Effector memory CD4-positive, alpha-beta T cell (primary cell): ENCODE measurements at regions not wholly inside any gene's neighbourhood (a gene's known extent, or its start where the extent isn't known, plus 50 kb on each side); places are given as distances from the start of the nearest gene placed in this dataset.
"Not testable (repeated sequence)": the region's sequence is repeated elsewhere in the genome, so short reads cannot be mapped to it uniquely, and the experiment has no call there.

Experiments used
- DNase-seq, 3 donors: peaks; one replicate each; pipeline ENCODE4 v3.0.0-alpha.2; 2020
- H3K27ac ChIP-seq: 2 replicates; pipeline ENCODE4 v1.7.0; 2013; ENCODE audit warnings: mild to moderate bottlenecking, low read length, moderate library complexity; ENCODE audit not compliant: insufficient read depth, poor library complexity, severe bottlenecking
- H3K27me3 ChIP-seq: replicated peaks from 2 replicates; pipeline ENCODE4 v1.7.0; 2013; ENCODE audit warnings: mild to moderate bottlenecking, low read length; ENCODE audit not compliant: insufficient read depth, control insufficient read depth, poor library complexity, severe bottlenecking
- H3K36me3 ChIP-seq: 2 replicates; pipeline ENCODE4 v1.7.0; 2013; ENCODE audit warnings: mild to moderate bottlenecking, low read length, moderate library complexity; ENCODE audit not compliant: control insufficient read depth, insufficient read depth
- H3K4me1 ChIP-seq: 2 replicates; pipeline ENCODE4 v1.7.0; 2013; ENCODE audit warnings: low read length, mild to moderate bottlenecking; ENCODE audit not compliant: control insufficient read depth, insufficient read depth, poor library complexity, severe bottlenecking
- H3K4me3 ChIP-seq: 2 replicates; pipeline ENCODE4 v1.7.0; 2013; ENCODE audit warnings: low read length, low read depth, mild to moderate bottlenecking; ENCODE audit not compliant: insufficient read depth, poor library complexity, severe bottlenecking
- H3K9me3 ChIP-seq: 2 replicates; pipeline ENCODE4 v1.7.0; 2013; ENCODE audit warnings: mild to moderate bottlenecking, low read length, moderate library complexity; ENCODE audit not compliant: control insufficient read depth

- Histone ChIP-seq H3K36me3 (no peaks in the 10 kb centered on the region), H3K27me3 (no peaks in the 10 kb centered on the region), H3K4me3 (no peak overlapping the region), H3K27ac (no peak overlapping the region), H3K4me1 (no peaks in the 10 kb centered on the region), H3K9me3 (no peaks in the 10 kb centered on the region)
- DNase-seq, result no peak
Observed at GRCh38 chr5:36417668-36418067, 116.0 kb upstream of the RANBP3L start.

- H3K27ac ChIP-seq, result no peak overlapping the region
- no peaks in the 10 kb centered on the region for H3K4me1 ChIP-seq
- no peaks in the 10 kb centered on the region for H3K36me3 ChIP-seq
- no peaks in the 10 kb centered on the region for H3K9me3 ChIP-seq
- no peak for DNase-seq
- no peak overlapping the region for H3K4me3 ChIP-seq
- H3K27me3 ChIP-seq, result no peaks in the 10 kb centered on the region
Observed at GRCh38 chr5:36418152-36418979, 116.7 kb upstream of the RANBP3L start.

GRCh38 chr5:36421256-36421655 is 119.6 kb upstream of the RANBP3L start:
- no peaks in the 10 kb centered on the region for H3K9me3 ChIP-seq
- H3K27me3 ChIP-seq, result no peaks in the 10 kb centered on the region
- no peaks in the 10 kb centered on the region for H3K4me1 ChIP-seq
- no peak overlapping the region for H3K27ac ChIP-seq
- no peaks in the 10 kb centered on the region for H3K36me3 ChIP-seq
- H3K4me3 ChIP-seq, result no peak overlapping the region
- DNase-seq, result no peak

- no peaks in the 10 kb centered on the region for H3K27me3 ChIP-seq
- H3K4me3 ChIP-seq, result no peak overlapping the region
- H3K9me3 ChIP-seq, result no peaks in the 10 kb centered on the region
- no peak overlapping the region for H3K27ac ChIP-seq
- H3K4me1 ChIP-seq, result no peaks in the 10 kb centered on the region
- H3K36me3 ChIP-seq, result no peaks in the 10 kb centered on the region
- DNase-seq, result no peak
Observed at GRCh38 chr5:36422952-36423351, 121.2 kb upstream of the RANBP3L start.

- no peak for DNase-seq
- Histone ChIP-seq H3K27ac (no peak overlapping the region), H3K4me1 (no peaks in the 10 kb centered on the region), H3K27me3 (no peaks in the 10 kb centered on the region), H3K9me3 (no peaks in the 10 kb centered on the region), H3K36me3 (no peaks in the 10 kb centered on the region), H3K4me3 (no peak overlapping the region)
Observed at GRCh38 chr5:36423578-36424307, 122.0 kb upstream of the RANBP3L start.

GRCh38 chr5:36426070-36426469 is 124.4 kb upstream of the RANBP3L start:
- H3K27me3 ChIP-seq, H3K9me3 ChIP-seq, H3K27ac ChIP-seq, H3K36me3 ChIP-seq, H3K4me3 ChIP-seq, DNase-seq, H3K4me1 ChIP-seq: not testable (repeated sequence)

GRCh38 chr5:36435516-36435915 is 133.8 kb upstream of the RANBP3L start:
- H3K4me3 ChIP-seq, result no peak overlapping the region
- H3K27me3 ChIP-seq, result no peaks in the 10 kb centered on the region
- H3K4me1 ChIP-seq, result no peaks in the 10 kb centered on the region
- DNase-seq, result no peak
- H3K36me3 ChIP-seq, result no peaks in the 10 kb centered on the region
- H3K9me3 ChIP-seq, result no peaks in the 10 kb centered on the region
- no peak overlapping the region for H3K27ac ChIP-seq

GRCh38 chr5:36436306-36436705 is 134.6 kb upstream of the RANBP3L start:
- Histone ChIP-seq H3K4me1 (no peaks in the 10 kb centered on the region), H3K27ac (no peak overlapping the region), H3K36me3 (no peaks in the 10 kb centered on the region), H3K9me3 (no peaks in the 10 kb centered on the region), H3K4me3 (no peak overlapping the region), H3K27me3 (no peaks in the 10 kb centered on the region)
- no peak for DNase-seq

GRCh38 chr5:36438765-36439561 is 137.3 kb upstream of the RANBP3L start:
- no peaks in the 10 kb centered on the region for H3K9me3 ChIP-seq
- DNase-seq, result no peak
- H3K4me1 ChIP-seq, result no peaks in the 10 kb centered on the region
- H3K36me3 ChIP-seq, result no peaks in the 10 kb centered on the region
- no peaks in the 10 kb centered on the region for H3K27me3 ChIP-seq
- H3K27ac ChIP-seq, result no peak overlapping the region
- H3K4me3 ChIP-seq, result no peak overlapping the region

- H3K27ac ChIP-seq, result no peak overlapping the region
- no peaks in the 10 kb centered on the region for H3K4me1 ChIP-seq
- no peaks in the 10 kb centered on the region for H3K9me3 ChIP-seq
- no peaks in the 10 kb centered on the region for H3K27me3 ChIP-seq
- no peak overlapping the region for H3K4me3 ChIP-seq
- H3K36me3 ChIP-seq, result no peaks in the 10 kb centered on the region
- DNase-seq, result no peak
Observed at GRCh38 chr5:36440300-36440699, 138.6 kb upstream of the RANBP3L start.
